Peyer's patch (tissue), 4 donors: ENCODE measurements at regions not wholly inside any gene's neighbourhood (a gene's known extent, or its start where the extent isn't known, plus 50 kb on each side); places are given as distances from the start of the nearest gene placed in this dataset.
A peak's percentile ranks its signal among the peaks of the same experiment; 100 is the strongest.
"Not testable (repeated sequence)": the region's sequence is repeated elsewhere in the genome, so short reads cannot be mapped to it uniquely, and the experiment has no call there.

Experiments used
- DNase-seq, 3 donors: peaks; one replicate each; pipeline ENCODE4 v3.0.0-alpha.2; 2017 to 2019
- H3K27ac ChIP-seq, 4 donors: fragments of 200-600 bp; sonication (generic); one replicate each; pipeline ENCODE4 v1.5.1; 2016 to 2019
- H3K27me3 ChIP-seq, 2 donors: fragments of 200-600 bp; sonication (generic); one replicate each; pipeline ENCODE4 v1.5.1; 2019
- H3K36me3 ChIP-seq, 3 donors: fragments of 200-600 bp; sonication (generic); one replicate each; pipeline ENCODE4 v1.5.1; 2016 to 2019
- H3K4me1 ChIP-seq, 4 donors: fragments of 200-600 bp; sonication (generic); one replicate each; pipeline ENCODE4 v1.5.1; 2016 to 2019
- H3K4me3 ChIP-seq, 4 donors: fragments of 200-600 bp; sonication (generic); 1 replicate in 3 of 4; 2 replicates in 1 of 4; pipeline ENCODE4 v1.5.1; 2016 to 2019; ENCODE audit warnings: mild to moderate bottlenecking in 1 of 4
- H3K9me3 ChIP-seq, 4 donors: fragments of 200-600 bp; sonication (generic); one replicate each; pipeline ENCODE4 v1.5.1; 2016 to 2019; ENCODE audit warnings: mild to moderate bottlenecking in 1 of 4
- CTCF ChIP-seq, 6 experiments: fragments of 450-650 bp in 4 of 6; fragments of 200-600 bp in 2 of 6; sonication (generic) in 1 of 6; IDR thresholded peaks; one replicate each; pipeline ENCODE4 v1.5.1; 2017 to 2019; ENCODE audit warnings: antibody characterized with exemption in 6 of 6, mild to moderate bottlenecking in 3 of 6, moderate library complexity in 1 of 6
- POLR2A ChIP-seq, 2 donors: fragments of 450-650 bp; IDR thresholded peaks; one replicate each; pipeline ENCODE4 v1.5.1; 2017; ENCODE audit warnings: antibody characterized with exemption in 2 of 2, mild to moderate bottlenecking in 2 of 2, moderate library complexity in 2 of 2

- H3K9me3 ChIP-seq, result no peaks in the 10 kb centered on the region
- peaks cover 0 to 6% (median 0%) of the 10 kb centered on the region in 4 donors for H3K4me1 ChIP-seq
- no peak for TF ChIP-seq CTCF (IDR thresholded peaks at IDR 0.05)
- no peak for TF ChIP-seq POLR2A (IDR thresholded peaks at IDR 0.05)
- DNase-seq, result no peak
- H3K4me3 ChIP-seq, result no peak overlapping the region
- H3K27ac ChIP-seq, result peak overlapping the region in 1 of 4 donors; percentile 65
- H3K27me3 ChIP-seq, result no peaks in the 10 kb centered on the region
- H3K36me3 ChIP-seq, result no peaks in the 10 kb centered on the region
These were observed 80.4 kb upstream of the KCNA1 start for GRCh38 chr12:4829161-4829792.

- Histone ChIP-seq H3K27ac (peak overlapping the region in 1 of 4 donors; percentile 65), H3K4me3 (no peak overlapping the region), H3K36me3 (no peaks in the 10 kb centered on the region), H3K9me3 (no peaks in the 10 kb centered on the region), H3K4me1 (peaks cover 0 to 6% (median 0%) of the 10 kb centered on the region in 4 donors), H3K27me3 (no peaks in the 10 kb centered on the region)
- TF ChIP-seq POLR2A (IDR thresholded peaks at IDR 0.05) (no peak), CTCF (IDR thresholded peaks at IDR 0.05) (no peak)
- DNase-seq, result peak in 1 of 3 donors; percentile 27
These were observed 79.9 kb upstream of the KCNA1 start for GRCh38 chr12:4829793-4830162.

- Histone ChIP-seq H3K36me3 (no peaks in the 10 kb centered on the region), H3K9me3 (no peaks in the 10 kb centered on the region), H3K4me1 (peaks cover 0 to 6% (median 0%) of the 10 kb centered on the region in 4 donors), H3K27me3 (no peaks in the 10 kb centered on the region), H3K27ac (peak overlapping the region in 1 of 4 donors; percentile 65), H3K4me3 (no peak overlapping the region)
- DNase-seq, result no peak
- TF ChIP-seq CTCF (IDR thresholded peaks at IDR 0.05) (no peak), POLR2A (IDR thresholded peaks at IDR 0.05) (no peak)
These were observed 79.0 kb upstream of the KCNA1 start for GRCh38 chr12:4830556-4831210.

- no peaks in the 10 kb centered on the region for H3K9me3 ChIP-seq
- no peaks in the 10 kb centered on the region for H3K27me3 ChIP-seq
- no peaks in the 10 kb centered on the region for H3K36me3 ChIP-seq
- H3K27ac ChIP-seq, result no peak overlapping the region
- TF ChIP-seq CTCF (IDR thresholded peaks at IDR 0.05), result no peak
- no peak for TF ChIP-seq POLR2A (IDR thresholded peaks at IDR 0.05)
- H3K4me3 ChIP-seq, result no peak overlapping the region
- no peak for DNase-seq
- H3K4me1 ChIP-seq, result peaks cover 0 to 6% (median 0%) of the 10 kb centered on the region in 4 donors
These were observed 76.7 kb upstream of the KCNA1 start for GRCh38 chr12:4833053-4833452.

DNA sequence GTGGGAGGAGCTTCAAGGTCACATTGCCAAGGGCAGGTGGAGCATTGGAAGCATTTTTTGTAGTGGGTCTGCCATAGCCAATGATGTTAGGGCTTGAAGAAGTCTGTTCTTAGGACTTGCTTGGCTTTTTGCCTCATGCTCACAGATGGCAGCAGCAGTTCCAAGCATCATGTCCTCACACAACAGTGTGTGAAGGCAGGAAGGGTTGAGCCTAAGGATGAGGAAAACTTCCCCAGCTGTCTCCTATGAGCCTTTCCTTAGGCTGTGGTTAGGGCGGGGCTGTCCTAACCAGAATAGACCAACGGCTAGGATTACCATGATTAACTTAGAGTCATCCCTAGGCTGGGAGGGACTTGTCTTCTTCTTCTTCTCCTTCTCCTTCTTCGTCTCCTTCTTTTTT, 76.2 kb upstream of the KCNA1 start:
- DNase-seq, result no peak
- no peaks in the 10 kb centered on the region for H3K9me3 ChIP-seq
- H3K27ac ChIP-seq, result no peak overlapping the region
- H3K4me3 ChIP-seq, result no peak overlapping the region
- TF ChIP-seq POLR2A (IDR thresholded peaks at IDR 0.05) (no peak), CTCF (IDR thresholded peaks at IDR 0.05) (no peak)
- H3K36me3 ChIP-seq, result no peaks in the 10 kb centered on the region
- H3K27me3 ChIP-seq, result no peaks in the 10 kb centered on the region
- peaks cover 0 to 6% (median 0%) of the 10 kb centered on the region in 4 donors for H3K4me1 ChIP-seq

GRCh38 chr12:4842401-4842800, 67.3 kb upstream of the KCNA1 start:
- not testable (repeated sequence) for H3K4me1 ChIP-seq, H3K27me3 ChIP-seq, H3K27ac ChIP-seq, H3K4me3 ChIP-seq, H3K36me3 ChIP-seq, DNase-seq, H3K9me3 ChIP-seq
